Endothelial cell of umbilical vein (primary cell): ENCODE measurements at regions not wholly inside any gene's neighbourhood (a gene's known extent, or its start where the extent isn't known, plus 50 kb on each side); places are given as distances from the start of the nearest gene placed in this dataset.

ENCODE experiments used
- BruUV-seq: library from RNA; stranded (reverse); fragments of 400-500 nt; replicated peaks from 2 replicates; lab custom pipeline; 2021; lab: Mats Ljungman, UMichigan
- CTCF ChIA-PET: fragments of 300-600, 350-600 bp; sonication (Branson Sonifier 250); formaldehyde crosslinking; loops from one replicate; lab custom pipeline; 2021; ENCODE audit warnings: antibody characterized with exemption, inconsistent platforms; lab: Charles Lee
- POLR2A ChIA-PET: fragments of 300-600, 350-600 bp; sonication (Branson Sonifier 250); formaldehyde crosslinking; loops from one replicate; lab custom pipeline; 2021; ENCODE audit warnings: antibody characterized with exemption, inconsistent platforms; lab: Charles Lee
- DNase-seq: peaks from one replicate; pipeline ENCODE4 v3.0.0-alpha.2; 2011; ENCODE audit warnings: low read depth, low spot score
- FAIRE-seq: peaks from 2 replicates; lab custom pipeline; 2011; peaks lifted over from hg19 to GRCh38; lab: Jason Lieb, UNC
- H2AFZ ChIP-seq: 2 replicates; pipeline ENCODE4 v1.6.0; 2012; ENCODE audit warnings: low read depth, low read length, control low read depth, inconsistent platforms
- H3K27ac ChIP-seq: 2 replicates; pipeline ENCODE4 v1.5.1; 2011; ENCODE audit warnings: low read depth, mild to moderate bottlenecking, control low read depth, low read length, moderate library complexity; ENCODE audit not compliant: insufficient read depth
- H3K27me3 ChIP-seq, 2 experiments: 2 replicates each; pipeline versions ENCODE4 v1.6.0 to v1.6.1; 2011; ENCODE audit warnings: low read length in 2 of 2, mixed read lengths in 1 of 2; ENCODE audit not compliant: control insufficient read depth in 2 of 2, insufficient read depth in 2 of 2
- H3K36me3 ChIP-seq, 2 experiments: 2 replicates in 1 of 2; 3 replicates in 1 of 2; pipeline ENCODE4 v1.5.1; 2011; ENCODE audit warnings: low read length in 2 of 2, mild to moderate bottlenecking in 1 of 2, moderate library complexity in 1 of 2; ENCODE audit not compliant: control insufficient read depth in 2 of 2, insufficient read depth in 2 of 2; ENCODE audit errors: extremely low read depth in 1 of 2
- H3K4me1 ChIP-seq: 3 replicates; pipeline ENCODE4 v1.5.1; 2011; ENCODE audit warnings: mild to moderate bottlenecking, low read length; ENCODE audit not compliant: control insufficient read depth, insufficient read depth; ENCODE audit errors: extremely low read depth
- H3K4me2 ChIP-seq: 2 replicates; pipeline ENCODE4 v1.6.1; 2011; ENCODE audit warnings: low read length, control low read depth, mixed read lengths; ENCODE audit not compliant: insufficient read depth
- H3K4me3 ChIP-seq, 3 experiments: fragments of 200-600 bp in 1 of 3; sonication (generic), shearing (Covaris generic) in 1 of 3; replicated peaks in 1 of 3; 2 replicates each; pipeline ENCODE4 v1.5.1; 2011 to 2016; ENCODE audit warnings: control low read depth in 3 of 3, low read length in 3 of 3, mild to moderate bottlenecking in 2 of 3, inconsistent platforms in 1 of 3, low read depth in 1 of 3, moderate library complexity in 1 of 3; ENCODE audit not compliant: insufficient read depth in 1 of 3
- H3K79me2 ChIP-seq: 2 replicates; pipeline ENCODE4 v1.6.0; 2012; ENCODE audit warnings: low read length, inconsistent platforms; ENCODE audit not compliant: control insufficient read depth, insufficient read depth
- H3K9ac ChIP-seq: replicated peaks from 2 replicates; pipeline ENCODE3; 2011; ENCODE audit warnings: low read length, control low read depth; ENCODE audit not compliant: insufficient read depth; ENCODE audit errors: extremely low read depth
- H3K9me1 ChIP-seq: replicated peaks from 3 replicates; pipeline ENCODE4 v1.6.0; 2011; ENCODE audit warnings: mild to moderate bottlenecking, low read length; ENCODE audit not compliant: control insufficient read depth, insufficient read depth; ENCODE audit errors: extremely low read depth
- H3K9me3 ChIP-seq: replicated peaks from 2 replicates; pipeline ENCODE4 v1.5.1; 2012; ENCODE audit warnings: low read length, inconsistent platforms; ENCODE audit not compliant: control insufficient read depth, insufficient read depth
- H4K20me1 ChIP-seq: replicated peaks from 2 replicates; pipeline ENCODE3; 2011; ENCODE audit warnings: mild to moderate bottlenecking, low read length; ENCODE audit not compliant: control insufficient read depth, insufficient read depth; ENCODE audit errors: extremely low read depth
- EZH2 ChIP-seq: IDR thresholded peaks from 2 replicates; pipeline ENCODE4 v1.6.1; 2012; ENCODE audit warnings: borderline replicate concordance, low read depth, mild to moderate bottlenecking, moderate library complexity, low read length, inconsistent platforms; ENCODE audit not compliant: severe bottlenecking
- FOS ChIP-seq: IDR thresholded peaks from 2 replicates; pipeline ENCODE4 v1.6.1; 2011; ENCODE audit warnings: mild to moderate bottlenecking, low read length, moderate library complexity, borderline replicate concordance; ENCODE audit not compliant: insufficient read depth
- GATA2 ChIP-seq: IDR thresholded peaks from 2 replicates; pipeline ENCODE4 v1.7.0; 2011; ENCODE audit warnings: low read depth, mild to moderate bottlenecking, moderate library complexity, mixed read lengths, low read length; ENCODE audit not compliant: insufficient read length, insufficient read depth
- JUN ChIP-seq: IDR thresholded peaks from 2 replicates; pipeline ENCODE4 v1.6.1; 2011; ENCODE audit warnings: borderline replicate concordance, low read depth; ENCODE audit not compliant: insufficient read length, insufficient read depth
- MYC ChIP-seq: IDR thresholded peaks from one replicate; pipeline ENCODE4 v1.6.1; 2011; ENCODE audit warnings: mild to moderate bottlenecking, low read depth, low read length
- POLR2A ChIP-seq: IDR thresholded peaks from 2 replicates; pipeline ENCODE4 v1.6.1; 2012; ENCODE audit warnings: low read depth, mild to moderate bottlenecking, control low read depth, low read length
- POLR2AphosphoS5 ChIP-seq: IDR thresholded peaks from 2 replicates; pipeline ENCODE4 v1.6.1; 2012; ENCODE audit warnings: low read depth, mild to moderate bottlenecking, control low read depth, low read length, moderate library complexity; ENCODE audit not compliant: insufficient read depth
- dilution Hi-C: fragments of 300-500 bp; cut with MboI; formaldehyde crosslinking; loops from one replicate; pipeline ENCODE4 v1.15.0; 2019; ENCODE audit warnings: low sequenced_read_pairs; ENCODE audit not compliant: extremely low pct_ligation_motif_present
- intact Hi-C: fragments of 100-400 bp; cut with micrococcal nuclease; formaldehyde crosslinking; loops from one replicate; pipeline ENCODE4 v1.10.0; 2022
- TF ChIP-seq, protein P1 (sequence below), 2 donors: IDR thresholded peaks; 1 replicate in 1 of 2; 2 replicates in 1 of 2; pipeline ENCODE4 v1.5.1; 2011; ENCODE audit warnings: low read length in 2 of 2, mild to moderate bottlenecking in 2 of 2, moderate library complexity in 2 of 2, control low read depth in 1 of 2, inconsistent platforms in 1 of 2, low read depth in 1 of 2; ENCODE audit not compliant: insufficient read depth in 1 of 2; ENCODE audit errors: extremely low read depth in 1 of 2
- TF ChIP-seq, protein P2 (sequence below): IDR thresholded peaks from 2 replicates; pipeline ENCODE4 v1.6.1; 2011; ENCODE audit not compliant: insufficient read depth, insufficient read length

DNA sequence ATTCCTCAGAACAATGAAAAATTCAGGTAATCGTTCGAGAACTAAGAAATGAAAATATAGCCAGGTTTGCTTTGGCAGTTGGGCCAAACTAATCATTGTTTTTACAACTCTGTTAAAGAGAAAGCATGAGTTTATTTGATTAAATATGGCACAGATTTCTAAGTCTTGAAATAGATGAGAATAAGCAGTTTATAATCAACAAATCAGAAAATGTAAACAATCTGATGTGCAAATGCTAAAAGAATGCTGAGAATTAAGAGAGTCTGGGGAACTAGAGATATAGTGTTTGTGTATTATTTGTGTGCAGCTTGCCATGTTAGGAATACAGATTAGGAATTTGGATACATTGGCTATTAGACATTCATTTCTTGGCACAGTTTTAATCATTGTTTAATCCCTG, 212.5 kb downstream of the TANC2 start:
- H3K4me3 ChIP-seq, result no peak overlapping the region
- ChIA-PET CTCF (interaction anchor here (0.9 kb wide), 1 partner anchor 12 kb away, joined by 3 read pairs; no protein-coding TSS in a partner anchor), POLR2A (no interaction called here)
- peaks cover 4% of the 10 kb centered on the region for H3K4me1 ChIP-seq
- FAIRE-seq (peak; percentile 59), DNase-seq (peak; percentile 69)
- H3K4me2 ChIP-seq, result peak overlapping the region; percentile 21
- dilution Hi-C loops (no loop called here), intact Hi-C loops (no loop called here)
- no peaks in the 10 kb centered on the region for H3K27me3 ChIP-seq
- no peaks in the 10 kb centered on the region for H3K79me2 ChIP-seq
- H3K9me1 ChIP-seq, result no peaks in the 10 kb centered on the region
- H3K36me3 ChIP-seq, result no peaks in the 10 kb centered on the region
- peak overlapping the region; percentile 47 for H2AFZ ChIP-seq
- H4K20me1 ChIP-seq, result no peaks in the 10 kb centered on the region
- H3K9ac ChIP-seq, result no peak overlapping the region
- no peak overlapping the region for H3K27ac ChIP-seq
- no TSS peak for BruUV-seq
- H3K9me3 ChIP-seq, result no peaks in the 10 kb centered on the region
- TF ChIP-seq EZH2 (no peak), POLR2AphosphoS5 (no peak), GATA2 (no peak), POLR2A (no peak), JUN (no peak), FOS (no peak), MYC (no peak)
- TF ChIP-seq, protein P1, sequence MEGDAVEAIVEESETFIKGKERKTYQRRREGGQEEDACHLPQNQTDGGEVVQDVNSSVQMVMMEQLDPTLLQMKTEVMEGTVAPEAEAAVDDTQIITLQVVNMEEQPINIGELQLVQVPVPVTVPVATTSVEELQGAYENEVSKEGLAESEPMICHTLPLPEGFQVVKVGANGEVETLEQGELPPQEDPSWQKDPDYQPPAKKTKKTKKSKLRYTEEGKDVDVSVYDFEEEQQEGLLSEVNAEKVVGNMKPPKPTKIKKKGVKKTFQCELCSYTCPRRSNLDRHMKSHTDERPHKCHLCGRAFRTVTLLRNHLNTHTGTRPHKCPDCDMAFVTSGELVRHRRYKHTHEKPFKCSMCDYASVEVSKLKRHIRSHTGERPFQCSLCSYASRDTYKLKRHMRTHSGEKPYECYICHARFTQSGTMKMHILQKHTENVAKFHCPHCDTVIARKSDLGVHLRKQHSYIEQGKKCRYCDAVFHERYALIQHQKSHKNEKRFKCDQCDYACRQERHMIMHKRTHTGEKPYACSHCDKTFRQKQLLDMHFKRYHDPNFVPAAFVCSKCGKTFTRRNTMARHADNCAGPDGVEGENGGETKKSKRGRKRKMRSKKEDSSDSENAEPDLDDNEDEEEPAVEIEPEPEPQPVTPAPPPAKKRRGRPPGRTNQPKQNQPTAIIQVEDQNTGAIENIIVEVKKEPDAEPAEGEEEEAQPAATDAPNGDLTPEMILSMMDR (IDR thresholded peaks at IDR 0.05; ENCODE audit: extremely low read depth in 1 of 2, insufficient read depth in 1 of 2, low read depth in 1 of 2, low read length in 2 of 2), result no peak
- TF ChIP-seq, protein P2, sequence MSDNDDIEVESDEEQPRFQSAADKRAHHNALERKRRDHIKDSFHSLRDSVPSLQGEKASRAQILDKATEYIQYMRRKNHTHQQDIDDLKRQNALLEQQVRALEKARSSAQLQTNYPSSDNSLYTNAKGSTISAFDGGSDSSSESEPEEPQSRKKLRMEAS, result no peak
